Stimulated activated naive CD8-positive, alpha-beta T cell treated with anti-CD3 and anti-CD28 coated beads, Interleukin-15, amount 100 ng/mL, for 72 hours (primary cell): ENCODE measurements at regions not wholly inside any gene's neighbourhood (a gene's known extent, or its start where the extent isn't known, plus 50 kb on each side); places are given as distances from the start of the nearest gene placed in this dataset.

Source experiments
- ATAC-seq: fragments of 150-1000 bp; cut with Tn5 transposase; 2 replicates; pipeline ENCODE4 v1.10.0; 2021; ENCODE audit warnings: mild to moderate bottlenecking, moderate library complexity
- DNase-seq, 2 donors: peaks; one replicate each; pipeline ENCODE4 v3.0.0; 2021 to 2022
- H3K27ac Mint-ChIP-seq, 2 donors: one replicate each; pipeline ENCODE4 v1.8.0; 2022; ENCODE audit warnings: mild to moderate bottlenecking in 2 of 2, mixed read lengths in 2 of 2, moderate library complexity in 2 of 2
- H3K27me3 Mint-ChIP-seq: one replicate; pipeline ENCODE4 v1.8.0; 2022; ENCODE audit warnings: mixed read lengths
- H3K4me1 Mint-ChIP-seq: one replicate; pipeline ENCODE4 v1.8.0; 2022; ENCODE audit warnings: mild to moderate bottlenecking, mixed read lengths
- H3K4me3 Mint-ChIP-seq, 2 donors: one replicate each; pipeline ENCODE4 v1.8.0; 2022; ENCODE audit warnings: mild to moderate bottlenecking in 2 of 2, mixed read lengths in 2 of 2, moderate library complexity in 1 of 2
- H3K9me3 Mint-ChIP-seq, 2 donors: one replicate each; pipeline ENCODE4 v1.8.0; 2022; ENCODE audit warnings: mixed read lengths in 2 of 2

GRCh38 chr3:116946376-116946775, 236.8 kb downstream of the TUSC7 start:
- no peaks in the 10 kb centered on the region for H3K27me3 Mint-ChIP-seq
- no peak overlapping the region for H3K27ac Mint-ChIP-seq
- no peak overlapping the region for H3K4me3 Mint-ChIP-seq
- peaks cover 0 to 10% of the 10 kb centered on the region in 2 donors for H3K9me3 Mint-ChIP-seq
- DNase-seq, result no peak
- ATAC-seq, result no peak
- H3K4me1 Mint-ChIP-seq, result no peaks in the 10 kb centered on the region

- Mint-ChIP-seq H3K4me3 (no peak overlapping the region), H3K4me1 (no peaks in the 10 kb centered on the region), H3K9me3 (peaks cover 0 to 10% of the 10 kb centered on the region in 2 donors), H3K27ac (no peak overlapping the region), H3K27me3 (no peaks in the 10 kb centered on the region)
- no peak for ATAC-seq
- no peak for DNase-seq
Observed at GRCh38 chr3:116947148-116947547, 237.6 kb downstream of the TUSC7 start.

GRCh38 chr3:116947809-116948208, 238.2 kb downstream of the TUSC7 start:
- ATAC-seq (no peak), DNase-seq (no peak)
- H3K4me3 Mint-ChIP-seq, result no peak overlapping the region
- H3K9me3 Mint-ChIP-seq, result peaks cover 0 to 6% of the 10 kb centered on the region in 2 donors
- H3K4me1 Mint-ChIP-seq, result no peaks in the 10 kb centered on the region
- H3K27ac Mint-ChIP-seq, result no peak overlapping the region
- no peaks in the 10 kb centered on the region for H3K27me3 Mint-ChIP-seq

- no peaks in the 10 kb centered on the region for H3K4me1 Mint-ChIP-seq
- no peaks in the 10 kb centered on the region for H3K27me3 Mint-ChIP-seq
- no peak for DNase-seq
- peak overlapping the region in 1 of 2 donors; percentile 24 for H3K27ac Mint-ChIP-seq
- no peak for ATAC-seq
- H3K9me3 Mint-ChIP-seq, result no peaks in the 10 kb centered on the region
- H3K4me3 Mint-ChIP-seq, result no peak overlapping the region
Observed at GRCh38 chr3:116950301-116951055, 240.9 kb downstream of the TUSC7 start.

- H3K9me3 Mint-ChIP-seq, result no peaks in the 10 kb centered on the region
- no peak overlapping the region for H3K4me3 Mint-ChIP-seq
- H3K27ac Mint-ChIP-seq, result no peak overlapping the region
- no peaks in the 10 kb centered on the region for H3K4me1 Mint-ChIP-seq
- H3K27me3 Mint-ChIP-seq, result no peaks in the 10 kb centered on the region
- no peak for ATAC-seq
- no peak for DNase-seq
Observed at GRCh38 chr3:116951610-116952009, 242.0 kb downstream of the TUSC7 start.

- Mint-ChIP-seq H3K4me1 (no peaks in the 10 kb centered on the region), H3K27me3 (no peaks in the 10 kb centered on the region), H3K9me3 (peaks cover 0 to 5% of the 10 kb centered on the region in 2 donors), H3K27ac (no peak overlapping the region), H3K4me3 (no peak overlapping the region)
- ATAC-seq, result no peak
- DNase-seq, result no peak
Observed at GRCh38 chr3:116958291-116958690, 248.7 kb downstream of the TUSC7 start.

GRCh38 chr3:116961106-116961505, 251.5 kb downstream of the TUSC7 start:
- no peak overlapping the region for H3K4me3 Mint-ChIP-seq
- H3K9me3 Mint-ChIP-seq, result peaks cover 0 to 5% of the 10 kb centered on the region in 2 donors
- DNase-seq (no peak), ATAC-seq (no peak)
- no peaks in the 10 kb centered on the region for H3K27me3 Mint-ChIP-seq
- no peaks in the 10 kb centered on the region for H3K4me1 Mint-ChIP-seq
- H3K27ac Mint-ChIP-seq, result no peak overlapping the region

GRCh38 chr3:116963802-116964201, 254.2 kb downstream of the TUSC7 start:
- DNase-seq (no peak), ATAC-seq (no peak)
- Mint-ChIP-seq H3K27ac (no peak overlapping the region), H3K27me3 (no peaks in the 10 kb centered on the region), H3K9me3 (peaks cover 0 to 5% of the 10 kb centered on the region in 2 donors), H3K4me1 (no peaks in the 10 kb centered on the region), H3K4me3 (no peak overlapping the region)

GRCh38 chr3:116966649-116967048, 257.1 kb downstream of the TUSC7 start:
- ATAC-seq, result no peak
- H3K9me3 Mint-ChIP-seq, result peaks cover 0 to 9% of the 10 kb centered on the region in 2 donors
- H3K27me3 Mint-ChIP-seq, result no peaks in the 10 kb centered on the region
- no peaks in the 10 kb centered on the region for H3K4me1 Mint-ChIP-seq
- H3K27ac Mint-ChIP-seq, result no peak overlapping the region
- DNase-seq, result no peak
- no peak overlapping the region for H3K4me3 Mint-ChIP-seq

GRCh38 chr3:116969135-116969534, 259.6 kb downstream of the TUSC7 start:
- no peak for ATAC-seq
- Mint-ChIP-seq H3K27me3 (no peaks in the 10 kb centered on the region), H3K4me3 (no peak overlapping the region), H3K27ac (no peak overlapping the region), H3K9me3 (peaks cover 0 to 9% of the 10 kb centered on the region in 2 donors), H3K4me1 (no peaks in the 10 kb centered on the region)
- no peak for DNase-seq

- Mint-ChIP-seq H3K27ac (no peak overlapping the region), H3K27me3 (no peaks in the 10 kb centered on the region), H3K4me1 (no peaks in the 10 kb centered on the region), H3K9me3 (peaks cover 0 to 9% of the 10 kb centered on the region in 2 donors), H3K4me3 (no peak overlapping the region)
- DNase-seq, result no peak
- ATAC-seq, result no peak
Observed at GRCh38 chr3:116969646-116970045, 260.1 kb downstream of the TUSC7 start.

- no peak overlapping the region for H3K27ac Mint-ChIP-seq
- no peaks in the 10 kb centered on the region for H3K27me3 Mint-ChIP-seq
- H3K9me3 Mint-ChIP-seq, result peaks cover 0 to 9% of the 10 kb centered on the region in 2 donors
- no peak overlapping the region for H3K4me3 Mint-ChIP-seq
- ATAC-seq, result no peak
- DNase-seq, result no peak
- H3K4me1 Mint-ChIP-seq, result no peaks in the 10 kb centered on the region
Observed at GRCh38 chr3:116971531-116971930, 262.0 kb downstream of the TUSC7 start.

- ATAC-seq (no peak), DNase-seq (no peak)
- Mint-ChIP-seq H3K27me3 (no peaks in the 10 kb centered on the region), H3K4me1 (no peaks in the 10 kb centered on the region), H3K9me3 (peaks cover 0 to 5% of the 10 kb centered on the region in 2 donors), H3K27ac (no peak overlapping the region), H3K4me3 (no peak overlapping the region)
Observed at GRCh38 chr3:116974702-116975101, 265.1 kb downstream of the TUSC7 start.

GRCh38 chr3:116977441-116977840, 267.9 kb downstream of the TUSC7 start:
- Mint-ChIP-seq H3K4me3 (no peak overlapping the region), H3K4me1 (no peaks in the 10 kb centered on the region), H3K27me3 (no peaks in the 10 kb centered on the region), H3K9me3 (no peaks in the 10 kb centered on the region), H3K27ac (no peak overlapping the region)
- DNase-seq (no peak), ATAC-seq (no peak)

- no peak overlapping the region for H3K27ac Mint-ChIP-seq
- H3K4me3 Mint-ChIP-seq, result no peak overlapping the region
- no peak for DNase-seq
- ATAC-seq, result no peak
- no peaks in the 10 kb centered on the region for H3K4me1 Mint-ChIP-seq
- H3K9me3 Mint-ChIP-seq, result peaks cover 0 to 8% of the 10 kb centered on the region in 2 donors
- no peaks in the 10 kb centered on the region for H3K27me3 Mint-ChIP-seq
Observed at GRCh38 chr3:116980099-116980498, 270.5 kb downstream of the TUSC7 start.

- Mint-ChIP-seq H3K9me3 (peaks cover 4 to 8% of the 10 kb centered on the region in 2 donors), H3K4me1 (no peaks in the 10 kb centered on the region), H3K4me3 (no peak overlapping the region), H3K27me3 (no peaks in the 10 kb centered on the region), H3K27ac (no peak overlapping the region)
- DNase-seq, result no peak
- ATAC-seq, result no peak
Observed at GRCh38 chr3:116981089-116981488, 271.5 kb downstream of the TUSC7 start.

GRCh38 chr3:116984301-116984700, 274.7 kb downstream of the TUSC7 start:
- peaks cover 4 to 11% of the 10 kb centered on the region in 2 donors for H3K9me3 Mint-ChIP-seq
- ATAC-seq (no peak), DNase-seq (no peak)

More at GRCh38 chr3:116984301-116984700, 274.7 kb downstream of the TUSC7 start:
- no peaks in the 10 kb centered on the region for H3K27me3 Mint-ChIP-seq
- H3K4me3 Mint-ChIP-seq, result no peak overlapping the region
- H3K27ac Mint-ChIP-seq, result no peak overlapping the region
- H3K4me1 Mint-ChIP-seq, result no peaks in the 10 kb centered on the region
